ENCODE measurements at regions not wholly inside any gene's neighbourhood (a gene's known extent, or its start where the extent isn't known, plus 50 kb on each side); places are given as distances from the start of the nearest gene placed in this dataset.

GRCh38 chr3:153458881-153459280 lies 296.9 kb downstream of the RAP2B start:
- H3K27ac ChIP-seq: no peak overlapping the region
- no peak overlapping the region for H3K4me3 ChIP-seq
- DNase-seq (ENCODE audit: low spot score): no peak
- 64% methylated on average over 3 of the region's 3 CpGs for WGBS
- no peaks in the 10 kb centered on the region for H3K9me3 ChIP-seq
- TF ChIP-seq POLR2A (IDR thresholded peaks at IDR 0.05): no peak
- no peak for TF ChIP-seq POLR2AphosphoS5 (IDR thresholded peaks at IDR 0.05)
- TF ChIP-seq CTCF (IDR thresholded peaks at IDR 0.05): no peak
- H3K36me3 ChIP-seq: no peaks in the 10 kb centered on the region
- H3K4me1 ChIP-seq (replicated peaks): no peaks in the 10 kb centered on the region
- intact Hi-C loops (cut with DNase I): no loop called here
- no peaks in the 10 kb centered on the region for H3K27me3 ChIP-seq (replicated peaks; ENCODE audit: insufficient read depth)

- TF ChIP-seq POLR2AphosphoS5 (IDR thresholded peaks at IDR 0.05) (no peak), POLR2A (IDR thresholded peaks at IDR 0.05) (no peak), CTCF (IDR thresholded peaks at IDR 0.05) (no peak)
- Histone ChIP-seq H3K9me3 (no peaks in the 10 kb centered on the region), H3K27ac (no peak overlapping the region), H3K36me3 (no peaks in the 10 kb centered on the region), H3K27me3 (replicated peaks; ENCODE audit: insufficient read depth) (no peaks in the 10 kb centered on the region), H3K4me3 (no peak overlapping the region), H3K4me1 (replicated peaks) (no peaks in the 10 kb centered on the region)
- intact Hi-C loops (cut with DNase I): no loop called here
- WGBS: 56% methylated on average over 1 of the region's 1 CpG
- DNase-seq (ENCODE audit: low spot score): no peak
Observed at GRCh38 chr3:153462545-153462944, 300.5 kb downstream of the RAP2B start.

- no peak for DNase-seq (ENCODE audit: low spot score)
- Histone ChIP-seq H3K27me3 (replicated peaks; ENCODE audit: insufficient read depth) (no peaks in the 10 kb centered on the region), H3K4me1 (replicated peaks) (no peaks in the 10 kb centered on the region), H3K27ac (no peak overlapping the region), H3K4me3 (no peak overlapping the region), H3K9me3 (no peaks in the 10 kb centered on the region), H3K36me3 (no peaks in the 10 kb centered on the region)
- intact Hi-C loops (cut with DNase I): no loop called here
- TF ChIP-seq POLR2AphosphoS5 (IDR thresholded peaks at IDR 0.05) (no peak), POLR2A (IDR thresholded peaks at IDR 0.05) (no peak), CTCF (IDR thresholded peaks at IDR 0.05) (no peak)
- 88% methylated on average over 3 of the region's 3 CpGs for WGBS
Observed at GRCh38 chr3:153463895-153464294, 301.9 kb downstream of the RAP2B start.

GRCh38 chr3:153469162-153469561 lies 307.1 kb downstream of the RAP2B start:
- DNase-seq (ENCODE audit: low spot score): no peak
- H3K27me3 ChIP-seq (replicated peaks; ENCODE audit: insufficient read depth): no peaks in the 10 kb centered on the region
- H3K4me3 ChIP-seq: no peak overlapping the region
- no peaks in the 10 kb centered on the region for H3K36me3 ChIP-seq
- 100% methylated on average over 1 of the region's 1 CpG for WGBS
- H3K9me3 ChIP-seq: no peaks in the 10 kb centered on the region
- no peak overlapping the region for H3K27ac ChIP-seq
- intact Hi-C loops (cut with DNase I): no loop called here
- TF ChIP-seq CTCF (IDR thresholded peaks at IDR 0.05): no peak
- TF ChIP-seq POLR2A (IDR thresholded peaks at IDR 0.05): no peak
- TF ChIP-seq POLR2AphosphoS5 (IDR thresholded peaks at IDR 0.05): no peak
- no peaks in the 10 kb centered on the region for H3K4me1 ChIP-seq (replicated peaks)

- Histone ChIP-seq H3K9me3 (no peaks in the 10 kb centered on the region), H3K27me3 (replicated peaks; ENCODE audit: insufficient read depth) (no peaks in the 10 kb centered on the region), H3K27ac (no peak overlapping the region), H3K36me3 (no peaks in the 10 kb centered on the region), H3K4me1 (replicated peaks) (no peaks in the 10 kb centered on the region), H3K4me3 (no peak overlapping the region)
- no peak for DNase-seq (ENCODE audit: low spot score)
- 88% methylated on average over 3 of the region's 3 CpGs for WGBS
- intact Hi-C loops (cut with DNase I): no loop called here
- no peak for TF ChIP-seq POLR2A (IDR thresholded peaks at IDR 0.05)
- TF ChIP-seq CTCF (IDR thresholded peaks at IDR 0.05): no peak
- no peak for TF ChIP-seq POLR2AphosphoS5 (IDR thresholded peaks at IDR 0.05)
Observed at GRCh38 chr3:153484842-153485241, 322.8 kb downstream of the RAP2B start.
